ENCODE measurements at regions not wholly inside any gene's neighbourhood (a gene's known extent, or its start where the extent isn't known, plus 50 kb on each side); places are given as distances from the start of the nearest gene placed in this dataset.

DNA sequence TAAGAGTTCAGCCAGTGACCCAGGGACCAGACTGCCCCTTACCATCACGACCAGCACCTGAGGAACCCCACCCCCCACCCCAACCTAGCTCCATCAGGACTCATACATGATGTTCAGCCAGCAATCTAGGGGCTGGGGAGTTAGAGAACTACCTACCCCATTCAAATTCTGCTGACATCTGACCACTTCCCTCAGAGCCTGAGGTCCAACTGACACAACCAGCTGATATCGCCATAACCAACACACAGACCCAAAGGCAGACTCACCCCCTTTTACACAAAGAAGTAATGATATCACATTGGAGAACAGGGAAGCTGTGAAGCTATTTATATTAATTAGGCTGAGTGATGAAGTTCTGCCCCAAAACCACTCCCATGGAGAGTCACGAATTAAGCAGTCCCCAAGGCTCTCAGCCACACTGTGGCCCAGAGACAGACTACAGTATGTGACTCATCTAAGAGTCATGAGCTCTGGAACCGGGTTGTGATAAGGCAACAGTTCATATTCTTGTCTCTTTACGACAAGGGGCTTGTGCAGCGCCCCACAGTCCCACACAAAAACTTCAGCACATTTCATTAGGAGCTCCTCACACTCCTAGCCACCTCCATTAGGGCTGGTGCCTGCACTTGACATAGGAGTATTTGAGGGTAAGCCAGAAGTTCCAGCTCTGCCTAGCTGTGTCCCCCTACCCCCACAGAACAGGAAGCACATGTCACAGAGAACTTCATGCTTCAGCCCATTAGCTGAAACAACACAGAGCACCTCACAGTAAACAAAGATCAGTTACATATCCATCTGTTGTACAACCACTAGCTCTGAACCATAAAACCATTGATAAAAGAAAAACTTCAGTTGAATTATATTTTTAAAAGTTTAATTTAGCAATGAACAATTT, 184.7 kb upstream of the ZCCHC13 start:
- Histone ChIP-seq H3K27me3 (ENCODE audit: insufficient read depth, poor library complexity, severe bottlenecking) (no peaks in the 10 kb centered on the region), H3K27ac (ENCODE audit: poor library complexity, severe bottlenecking) (no peak overlapping the region), H3K4me1 (ENCODE audit: insufficient read depth, poor library complexity, severe bottlenecking) (no peaks in the 10 kb centered on the region), H3K4me3 (ENCODE audit: severe bottlenecking) (no peak overlapping the region), H3K36me3 (ENCODE audit: low read depth) (no peaks in the 10 kb centered on the region), H3K9me3 (ENCODE audit: severe bottlenecking) (no peaks in the 10 kb centered on the region)
- ATAC-seq (ENCODE audit: low read depth) = peak; percentile 73
- TF ChIP-seq, protein P1, sequence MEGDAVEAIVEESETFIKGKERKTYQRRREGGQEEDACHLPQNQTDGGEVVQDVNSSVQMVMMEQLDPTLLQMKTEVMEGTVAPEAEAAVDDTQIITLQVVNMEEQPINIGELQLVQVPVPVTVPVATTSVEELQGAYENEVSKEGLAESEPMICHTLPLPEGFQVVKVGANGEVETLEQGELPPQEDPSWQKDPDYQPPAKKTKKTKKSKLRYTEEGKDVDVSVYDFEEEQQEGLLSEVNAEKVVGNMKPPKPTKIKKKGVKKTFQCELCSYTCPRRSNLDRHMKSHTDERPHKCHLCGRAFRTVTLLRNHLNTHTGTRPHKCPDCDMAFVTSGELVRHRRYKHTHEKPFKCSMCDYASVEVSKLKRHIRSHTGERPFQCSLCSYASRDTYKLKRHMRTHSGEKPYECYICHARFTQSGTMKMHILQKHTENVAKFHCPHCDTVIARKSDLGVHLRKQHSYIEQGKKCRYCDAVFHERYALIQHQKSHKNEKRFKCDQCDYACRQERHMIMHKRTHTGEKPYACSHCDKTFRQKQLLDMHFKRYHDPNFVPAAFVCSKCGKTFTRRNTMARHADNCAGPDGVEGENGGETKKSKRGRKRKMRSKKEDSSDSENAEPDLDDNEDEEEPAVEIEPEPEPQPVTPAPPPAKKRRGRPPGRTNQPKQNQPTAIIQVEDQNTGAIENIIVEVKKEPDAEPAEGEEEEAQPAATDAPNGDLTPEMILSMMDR (IDR thresholded peaks at IDR 0.05; ENCODE audit: poor library complexity, severe bottlenecking) = no peak
- DNase-seq (ENCODE audit: low spot score) = no peak

DNA sequence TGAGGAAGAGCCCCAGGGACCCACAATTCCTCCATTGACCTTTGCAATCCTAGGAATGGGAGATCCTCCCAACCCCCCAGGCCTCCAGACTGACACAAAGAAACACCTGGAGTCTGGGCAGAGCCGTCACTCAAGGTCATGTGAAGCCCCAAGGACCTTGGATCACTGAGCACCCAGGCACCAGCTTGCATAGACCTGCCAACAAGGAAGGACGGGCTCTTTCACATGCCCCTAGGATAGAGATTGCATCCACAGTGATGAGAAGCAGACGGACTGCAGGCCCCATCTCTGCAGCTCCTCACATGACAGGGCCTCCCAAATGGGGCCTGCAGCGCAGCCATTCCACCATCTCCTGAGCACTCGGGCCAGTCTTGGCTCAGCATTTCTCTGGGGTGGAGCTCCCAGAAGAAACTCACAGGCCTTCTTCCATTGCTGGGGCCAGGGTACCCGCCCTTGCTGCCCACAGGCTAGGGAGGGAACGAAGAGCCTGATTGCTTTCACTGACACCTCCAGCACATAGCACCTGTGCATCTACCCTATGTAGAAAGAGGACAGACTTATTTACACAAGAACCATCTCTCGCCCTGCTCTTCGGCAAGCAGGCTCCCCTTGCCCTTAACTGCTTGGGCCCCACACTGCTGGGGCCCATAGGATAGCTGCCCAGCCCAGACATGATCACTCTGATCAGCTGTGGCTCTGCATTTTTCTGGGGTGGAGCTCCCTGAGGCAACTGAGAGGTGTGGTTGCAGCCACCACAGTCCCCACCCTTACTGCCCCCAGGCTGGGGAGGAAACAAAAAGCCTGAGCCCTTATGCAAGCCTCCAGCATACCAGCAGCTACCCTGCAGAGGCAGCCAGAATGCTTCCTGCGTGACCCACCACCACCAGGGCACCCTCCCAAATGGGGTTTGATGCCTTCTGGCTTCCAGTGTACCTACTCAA, 185.7 kb upstream of the ZCCHC13 start:
- Histone ChIP-seq H3K4me1 (ENCODE audit: insufficient read depth, poor library complexity, severe bottlenecking) (no peaks in the 10 kb centered on the region), H3K27ac (ENCODE audit: poor library complexity, severe bottlenecking) (no peak overlapping the region), H3K9me3 (ENCODE audit: severe bottlenecking) (no peaks in the 10 kb centered on the region), H3K4me3 (ENCODE audit: severe bottlenecking) (no peak overlapping the region), H3K36me3 (ENCODE audit: low read depth) (no peaks in the 10 kb centered on the region), H3K27me3 (ENCODE audit: insufficient read depth, poor library complexity, severe bottlenecking) (no peaks in the 10 kb centered on the region)
- DNase-seq (ENCODE audit: low spot score) = no peak
- peak; percentile 29; the same call in 1 of the 3 replicates for ATAC-seq (ENCODE audit: low read depth)
- TF ChIP-seq, protein P1 (IDR thresholded peaks at IDR 0.05; ENCODE audit: poor library complexity, severe bottlenecking) = no peak

DNA sequence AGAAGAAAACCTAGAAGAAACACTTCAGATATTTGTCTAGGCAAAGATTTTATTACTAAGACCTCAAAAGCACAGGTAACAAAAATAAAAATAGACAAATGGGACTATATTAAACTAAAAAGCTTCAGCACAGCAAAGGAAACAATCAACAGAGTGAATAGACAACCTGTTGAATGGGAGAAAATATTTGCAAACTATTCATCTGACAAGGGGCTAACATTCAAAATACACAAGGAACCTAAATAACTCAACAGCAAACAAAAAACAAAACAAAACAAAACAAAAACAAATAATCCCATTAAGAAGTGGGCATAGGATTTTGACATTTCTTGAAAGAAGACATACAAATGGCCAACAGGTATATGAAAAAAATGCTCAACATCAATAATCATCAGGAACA, 192.7 kb upstream of the ZCCHC13 start:
- no peak for DNase-seq (ENCODE audit: low spot score)
- no peaks in the 10 kb centered on the region for H3K27me3 ChIP-seq (ENCODE audit: insufficient read depth, poor library complexity, severe bottlenecking)
- H3K4me3 ChIP-seq (ENCODE audit: severe bottlenecking) = no peak overlapping the region
- TF ChIP-seq, protein P1 (IDR thresholded peaks at IDR 0.05; ENCODE audit: poor library complexity, severe bottlenecking) = no peak
- no peak overlapping the region for H3K27ac ChIP-seq (ENCODE audit: poor library complexity, severe bottlenecking)
- no peaks in the 10 kb centered on the region for H3K4me1 ChIP-seq (ENCODE audit: insufficient read depth, poor library complexity, severe bottlenecking)
- no peak for ATAC-seq (ENCODE audit: low read depth)
- H3K36me3 ChIP-seq (ENCODE audit: low read depth) = no peaks in the 10 kb centered on the region
- no peaks in the 10 kb centered on the region for H3K9me3 ChIP-seq (ENCODE audit: severe bottlenecking)

DNA sequence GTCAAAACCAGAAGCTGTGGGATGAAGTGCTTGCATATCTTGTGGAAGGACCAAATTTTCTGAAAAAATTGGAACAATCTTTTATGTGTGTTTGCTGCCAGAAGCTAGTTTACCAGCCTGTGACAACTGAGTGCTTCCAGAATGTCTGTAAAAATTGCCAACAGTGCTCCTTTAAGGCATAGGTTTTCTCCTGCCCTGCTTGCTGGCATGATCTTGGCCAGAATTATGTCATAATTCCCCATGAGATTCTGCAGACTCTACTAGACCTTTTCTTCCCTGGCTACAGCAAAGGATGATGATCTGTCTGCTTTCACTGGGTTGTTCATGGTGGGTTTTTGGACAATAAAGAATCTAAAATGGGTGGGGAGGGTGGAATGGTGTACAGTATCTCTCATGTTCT, 196.3 kb upstream of the ZCCHC13 start:
- H3K27me3 ChIP-seq (ENCODE audit: insufficient read depth, poor library complexity, severe bottlenecking) = no peaks in the 10 kb centered on the region
- H3K36me3 ChIP-seq (ENCODE audit: low read depth) = no peaks in the 10 kb centered on the region
- H3K27ac ChIP-seq (ENCODE audit: poor library complexity, severe bottlenecking) = no peak overlapping the region
- ATAC-seq (ENCODE audit: low read depth) = no peak
- TF ChIP-seq, protein P1 (IDR thresholded peaks at IDR 0.05; ENCODE audit: poor library complexity, severe bottlenecking) = no peak
- H3K9me3 ChIP-seq (ENCODE audit: severe bottlenecking) = no peaks in the 10 kb centered on the region
- H3K4me1 ChIP-seq (ENCODE audit: insufficient read depth, poor library complexity, severe bottlenecking) = no peaks in the 10 kb centered on the region
- DNase-seq (ENCODE audit: low spot score) = no peak
- H3K4me3 ChIP-seq (ENCODE audit: severe bottlenecking) = no peak overlapping the region

All from RWPE2 (cell line).